ENCODE measurements at regions not wholly inside any gene's neighbourhood (a gene's known extent, or its start where the extent isn't known, plus 50 kb on each side); places are given as distances from the start of the nearest gene placed in this dataset.

DNA sequence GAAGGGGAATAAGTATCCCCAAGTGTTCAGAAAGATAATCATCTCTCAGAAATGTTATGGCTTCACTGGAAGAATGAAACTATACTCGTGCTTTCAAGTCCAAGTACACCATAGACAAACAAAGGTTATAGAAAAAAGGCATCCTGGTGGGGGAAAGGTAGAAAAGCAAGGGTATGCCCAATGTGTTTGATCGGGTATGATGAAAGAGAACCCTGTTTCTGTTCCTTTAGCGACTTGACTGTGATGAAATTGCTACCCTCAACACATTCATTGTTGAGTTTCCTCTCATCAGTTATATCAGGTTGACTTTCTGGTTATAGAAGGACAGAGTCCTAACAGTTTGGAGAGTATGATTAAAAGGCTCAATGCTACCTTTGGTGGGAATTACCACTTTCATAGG, 464.3 kb downstream of the GRXCR1 start:
- no peak for DNase-seq
- no peaks in the 10 kb centered on the region for H3K9me3 ChIP-seq (replicated peaks in 1 of 3)
- H3K4me3 ChIP-seq, result no peak overlapping the region
- intact Hi-C loops (cut with DNase I), result no loop called here
- 81 to 88% (median 84%) methylated on average over 3 of the region's 3 CpGs for WGBS, 4 donors
- H3K27me3 ChIP-seq, result no peaks in the 10 kb centered on the region
- H3K36me3 ChIP-seq (replicated peaks in 1 of 2), result no peaks in the 10 kb centered on the region
- no peak for TF ChIP-seq POLR2A (IDR thresholded peaks at IDR 0.05)
- no peak overlapping the region for H3K27ac ChIP-seq
- no peaks in the 10 kb centered on the region for H3K4me1 ChIP-seq (replicated peaks in 1 of 2)

DNA sequence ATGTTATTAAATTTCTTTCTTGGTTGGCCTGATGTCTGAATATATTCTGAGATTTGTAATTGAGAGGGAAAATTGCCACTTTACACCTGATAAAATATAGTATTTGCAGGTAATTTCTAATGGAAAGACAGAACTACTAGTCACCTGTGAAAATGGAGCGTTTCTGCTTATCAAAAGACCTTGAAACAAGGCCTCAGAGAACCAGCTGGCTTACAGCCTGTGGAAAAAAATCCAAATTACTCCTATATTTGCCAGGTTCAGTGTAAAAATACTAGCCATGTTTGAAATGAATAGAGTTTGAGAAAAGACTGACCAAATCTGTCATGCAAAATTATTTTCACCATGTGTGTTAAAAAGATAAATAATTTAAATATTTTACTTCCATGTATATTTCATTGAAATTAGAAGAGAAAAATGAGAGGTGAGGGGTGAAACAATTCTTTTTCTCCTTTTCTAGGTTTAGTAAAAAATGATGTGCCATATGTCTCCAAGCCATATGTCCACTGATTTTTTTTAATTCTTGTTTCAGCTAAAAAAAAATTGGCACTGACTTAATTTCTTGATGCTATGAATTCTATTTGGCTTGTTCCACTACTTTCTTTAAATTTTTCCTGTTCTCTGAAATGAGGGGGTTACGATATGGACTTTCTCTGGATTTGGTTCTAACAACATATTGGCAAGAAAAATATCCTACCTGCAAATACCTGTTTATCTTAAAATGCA, 464.9 kb downstream of the GRXCR1 start:
- no peaks in the 10 kb centered on the region for H3K9me3 ChIP-seq (replicated peaks in 1 of 3)
- 63 to 70% (median 66%) methylated on average over 2 of the region's 2 CpGs for WGBS, 4 donors
- TF ChIP-seq, protein P1, sequence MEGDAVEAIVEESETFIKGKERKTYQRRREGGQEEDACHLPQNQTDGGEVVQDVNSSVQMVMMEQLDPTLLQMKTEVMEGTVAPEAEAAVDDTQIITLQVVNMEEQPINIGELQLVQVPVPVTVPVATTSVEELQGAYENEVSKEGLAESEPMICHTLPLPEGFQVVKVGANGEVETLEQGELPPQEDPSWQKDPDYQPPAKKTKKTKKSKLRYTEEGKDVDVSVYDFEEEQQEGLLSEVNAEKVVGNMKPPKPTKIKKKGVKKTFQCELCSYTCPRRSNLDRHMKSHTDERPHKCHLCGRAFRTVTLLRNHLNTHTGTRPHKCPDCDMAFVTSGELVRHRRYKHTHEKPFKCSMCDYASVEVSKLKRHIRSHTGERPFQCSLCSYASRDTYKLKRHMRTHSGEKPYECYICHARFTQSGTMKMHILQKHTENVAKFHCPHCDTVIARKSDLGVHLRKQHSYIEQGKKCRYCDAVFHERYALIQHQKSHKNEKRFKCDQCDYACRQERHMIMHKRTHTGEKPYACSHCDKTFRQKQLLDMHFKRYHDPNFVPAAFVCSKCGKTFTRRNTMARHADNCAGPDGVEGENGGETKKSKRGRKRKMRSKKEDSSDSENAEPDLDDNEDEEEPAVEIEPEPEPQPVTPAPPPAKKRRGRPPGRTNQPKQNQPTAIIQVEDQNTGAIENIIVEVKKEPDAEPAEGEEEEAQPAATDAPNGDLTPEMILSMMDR (IDR thresholded peaks at IDR 0.05), result no peak
- TF ChIP-seq POLR2A (IDR thresholded peaks at IDR 0.05), result no peak

DNA sequence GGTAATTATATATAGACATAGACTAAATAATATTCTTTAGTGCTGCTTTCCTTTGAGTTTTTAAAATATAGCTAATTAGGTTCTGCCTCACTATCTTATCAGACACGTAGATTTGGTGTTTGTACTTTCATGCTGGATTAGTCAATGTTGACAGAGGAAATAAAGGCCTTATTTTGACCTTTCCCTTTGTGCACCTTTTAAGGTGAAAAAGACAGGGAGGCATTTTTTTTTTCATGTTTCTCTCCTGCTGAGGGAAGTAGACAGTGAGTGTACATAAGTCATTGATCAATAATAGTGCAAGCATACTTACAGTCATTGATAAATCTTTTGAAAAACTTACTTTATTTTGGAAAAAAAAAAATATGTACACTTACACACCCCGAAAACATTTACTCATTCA, 467.8 kb downstream of the GRXCR1 start:
- Histone ChIP-seq H3K9me3 (replicated peaks in 1 of 3) (no peaks in the 10 kb centered on the region), H3K36me3 (replicated peaks in 1 of 2) (no peaks in the 10 kb centered on the region), H3K27me3 (no peaks in the 10 kb centered on the region), H3K4me3 (no peak overlapping the region), H3K4me1 (replicated peaks in 1 of 2) (no peaks in the 10 kb centered on the region), H3K27ac (no peak overlapping the region)
- no peak for DNase-seq
- intact Hi-C loops (cut with DNase I), result no loop called here
- 69 to 80% (median 72%) methylated on average over 2 of the region's 2 CpGs for WGBS, 4 donors
- no peak for TF ChIP-seq POLR2A (IDR thresholded peaks at IDR 0.05)
- TF ChIP-seq, protein P1 (IDR thresholded peaks at IDR 0.05), result no peak

More for the DNA sequence above, 464.9 kb downstream of the GRXCR1 start:
- H3K27me3 ChIP-seq, result no peaks in the 10 kb centered on the region
- intact Hi-C loops (cut with DNase I), result no loop called here
- H3K27ac ChIP-seq, result no peak overlapping the region
- no peak overlapping the region for H3K4me3 ChIP-seq
- no peaks in the 10 kb centered on the region for H3K4me1 ChIP-seq (replicated peaks in 1 of 2)
- H3K36me3 ChIP-seq (replicated peaks in 1 of 2), result no peaks in the 10 kb centered on the region
- no peak for DNase-seq

DNA sequence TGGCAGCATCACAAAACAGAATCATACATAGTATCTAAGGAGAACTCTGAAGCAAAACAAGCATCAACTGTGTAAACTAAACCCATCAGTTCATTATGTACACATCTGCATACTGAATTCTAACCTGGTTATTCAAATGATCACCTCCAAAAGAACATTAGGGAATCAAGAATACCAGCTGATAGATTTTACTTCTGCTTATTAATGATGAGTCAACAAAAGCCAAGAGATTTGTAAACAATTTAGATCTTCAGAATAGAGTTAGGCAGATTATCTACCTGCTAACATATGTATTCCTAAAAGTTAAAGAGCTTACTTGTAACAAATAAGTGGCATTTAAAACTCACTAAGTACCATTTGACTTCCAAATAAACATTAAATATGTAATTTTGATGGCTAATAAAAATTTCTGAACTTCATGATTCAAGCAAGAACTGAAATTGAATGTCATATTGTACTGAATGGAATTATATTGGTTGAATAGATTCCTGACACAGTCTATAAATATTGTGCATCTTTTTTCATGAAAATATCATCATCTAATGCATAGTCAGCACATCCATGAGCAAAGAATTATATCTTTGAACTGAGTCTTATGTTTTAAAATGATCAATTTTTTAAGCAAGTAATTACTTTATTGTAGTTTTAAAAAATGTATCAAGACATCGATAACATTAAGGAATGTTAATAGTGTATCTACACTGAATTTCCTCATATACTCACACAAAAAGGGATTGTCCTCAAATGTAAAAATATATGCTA, 470.5 kb downstream of the GRXCR1 start:
- DNase-seq, result no peak
- H3K4me1 ChIP-seq (replicated peaks in 1 of 2), result no peaks in the 10 kb centered on the region
- intact Hi-C loops (cut with DNase I), result no loop called here

More for the DNA sequence above, 470.5 kb downstream of the GRXCR1 start:
- WGBS, 4 donors, result 93 to 100% (median 95%) methylated on average over 1 of the region's 1 CpG
- Histone ChIP-seq H3K36me3 (replicated peaks in 1 of 2) (no peaks in the 10 kb centered on the region), H3K27me3 (no peaks in the 10 kb centered on the region), H3K27ac (no peak overlapping the region), H3K9me3 (replicated peaks in 1 of 3) (no peaks in the 10 kb centered on the region), H3K4me3 (no peak overlapping the region)
- TF ChIP-seq, protein P1 (IDR thresholded peaks at IDR 0.05), result no peak
- no peak for TF ChIP-seq POLR2A (IDR thresholded peaks at IDR 0.05)

All from adrenal gland (tissue), 9 donors.